ENCODE measurements at regions not wholly inside any gene's neighbourhood (a gene's known extent, or its start where the extent isn't known, plus 50 kb on each side); places are given as distances from the start of the nearest gene placed in this dataset.

DNA sequence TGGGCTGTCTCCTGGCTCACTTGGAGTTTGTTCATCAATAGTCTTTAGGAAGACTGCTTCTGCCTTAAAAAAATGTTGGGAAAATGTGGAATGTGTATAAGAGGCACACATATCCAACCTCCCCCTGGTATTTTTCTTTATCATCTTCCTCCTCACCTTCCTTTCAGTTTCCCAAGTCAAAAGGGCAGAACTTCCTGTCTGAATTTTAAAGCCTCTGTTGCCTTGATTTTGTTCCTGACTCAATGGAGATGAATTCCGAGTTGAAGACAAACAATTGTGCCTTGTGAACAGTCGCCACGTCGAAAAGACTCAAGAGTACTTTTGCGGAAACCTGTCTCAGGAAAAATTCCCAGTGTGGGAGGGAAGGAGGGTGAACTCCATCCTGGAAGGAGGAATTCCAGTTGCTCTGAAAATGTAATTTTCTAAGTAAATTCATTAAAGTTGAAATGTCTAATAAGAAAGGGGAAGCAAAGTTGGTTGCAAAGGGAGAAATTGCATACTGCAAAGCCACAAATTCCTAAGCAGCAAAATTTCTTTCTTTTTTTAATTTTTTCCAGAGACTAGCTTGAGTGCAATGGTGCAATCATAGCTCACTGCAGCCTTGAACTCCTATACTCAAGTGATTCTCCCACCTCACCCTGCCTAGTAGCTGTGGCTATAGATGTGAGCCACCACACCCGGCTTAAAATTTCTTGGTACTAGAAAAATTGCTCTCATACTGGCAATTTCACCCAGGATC is 50.2 kb upstream of the ELK3 start:
- no peak for TF ChIP-seq POLR2A (IDR thresholded peaks at IDR 0.05)
- TF ChIP-seq, protein P1, sequence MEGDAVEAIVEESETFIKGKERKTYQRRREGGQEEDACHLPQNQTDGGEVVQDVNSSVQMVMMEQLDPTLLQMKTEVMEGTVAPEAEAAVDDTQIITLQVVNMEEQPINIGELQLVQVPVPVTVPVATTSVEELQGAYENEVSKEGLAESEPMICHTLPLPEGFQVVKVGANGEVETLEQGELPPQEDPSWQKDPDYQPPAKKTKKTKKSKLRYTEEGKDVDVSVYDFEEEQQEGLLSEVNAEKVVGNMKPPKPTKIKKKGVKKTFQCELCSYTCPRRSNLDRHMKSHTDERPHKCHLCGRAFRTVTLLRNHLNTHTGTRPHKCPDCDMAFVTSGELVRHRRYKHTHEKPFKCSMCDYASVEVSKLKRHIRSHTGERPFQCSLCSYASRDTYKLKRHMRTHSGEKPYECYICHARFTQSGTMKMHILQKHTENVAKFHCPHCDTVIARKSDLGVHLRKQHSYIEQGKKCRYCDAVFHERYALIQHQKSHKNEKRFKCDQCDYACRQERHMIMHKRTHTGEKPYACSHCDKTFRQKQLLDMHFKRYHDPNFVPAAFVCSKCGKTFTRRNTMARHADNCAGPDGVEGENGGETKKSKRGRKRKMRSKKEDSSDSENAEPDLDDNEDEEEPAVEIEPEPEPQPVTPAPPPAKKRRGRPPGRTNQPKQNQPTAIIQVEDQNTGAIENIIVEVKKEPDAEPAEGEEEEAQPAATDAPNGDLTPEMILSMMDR (IDR thresholded peaks at IDR 0.05) = no peak
